A549 (cell line): ENCODE measurements at regions not wholly inside any gene's neighbourhood (a gene's known extent, or its start where the extent isn't known, plus 50 kb on each side); places are given as distances from the start of the nearest gene placed in this dataset.

Source experiments
- CEBPB ChIP-seq, 2 experiments: fragments of >200 bp in 1 of 2; sonication (Bioruptor Twin) in 1 of 2; formaldehyde crosslinking in 1 of 2; IDR thresholded peaks; 2 replicates each; pipeline ENCODE4 v1.6.1; 2012 to 2016
- TF ChIP-seq, protein P1 (sequence below): fragments of >200 bp; sonication (Bioruptor Twin); formaldehyde crosslinking; IDR thresholded peaks from 3 replicates; pipeline ENCODE4 v1.5.1; 2016

DNA sequence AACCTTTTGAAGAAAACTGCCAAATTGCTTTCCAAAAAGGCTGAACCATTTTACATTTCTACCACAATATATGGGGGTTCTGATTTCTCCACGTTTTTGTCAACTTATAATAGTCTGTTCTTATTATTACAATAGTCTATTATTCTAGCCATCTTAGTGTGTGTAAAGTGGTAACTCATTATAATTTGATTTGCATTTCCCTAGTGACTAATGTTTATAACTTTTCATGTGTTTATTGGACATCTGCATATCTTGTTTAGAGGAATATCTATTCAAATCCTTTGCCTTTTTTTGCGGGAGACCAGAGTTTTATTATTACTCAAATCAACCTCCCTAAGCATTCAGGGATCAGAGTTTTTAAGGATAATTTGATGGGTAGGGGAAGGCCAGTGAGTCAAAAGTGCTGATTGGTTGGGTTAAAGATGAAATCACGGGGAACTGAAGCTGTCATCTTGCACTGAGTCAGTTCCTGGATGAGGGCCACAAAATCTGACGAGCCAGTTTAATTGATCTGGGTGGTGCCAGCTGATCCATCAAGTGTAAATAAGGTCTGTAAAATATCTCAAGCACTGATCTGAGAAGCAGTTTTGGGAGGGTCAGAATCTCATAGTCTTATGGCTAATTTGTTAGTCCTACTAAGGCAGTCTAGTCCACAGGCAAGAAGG lies 303.4 kb upstream of the NCKAP5 start:
- TF ChIP-seq, protein P1, sequence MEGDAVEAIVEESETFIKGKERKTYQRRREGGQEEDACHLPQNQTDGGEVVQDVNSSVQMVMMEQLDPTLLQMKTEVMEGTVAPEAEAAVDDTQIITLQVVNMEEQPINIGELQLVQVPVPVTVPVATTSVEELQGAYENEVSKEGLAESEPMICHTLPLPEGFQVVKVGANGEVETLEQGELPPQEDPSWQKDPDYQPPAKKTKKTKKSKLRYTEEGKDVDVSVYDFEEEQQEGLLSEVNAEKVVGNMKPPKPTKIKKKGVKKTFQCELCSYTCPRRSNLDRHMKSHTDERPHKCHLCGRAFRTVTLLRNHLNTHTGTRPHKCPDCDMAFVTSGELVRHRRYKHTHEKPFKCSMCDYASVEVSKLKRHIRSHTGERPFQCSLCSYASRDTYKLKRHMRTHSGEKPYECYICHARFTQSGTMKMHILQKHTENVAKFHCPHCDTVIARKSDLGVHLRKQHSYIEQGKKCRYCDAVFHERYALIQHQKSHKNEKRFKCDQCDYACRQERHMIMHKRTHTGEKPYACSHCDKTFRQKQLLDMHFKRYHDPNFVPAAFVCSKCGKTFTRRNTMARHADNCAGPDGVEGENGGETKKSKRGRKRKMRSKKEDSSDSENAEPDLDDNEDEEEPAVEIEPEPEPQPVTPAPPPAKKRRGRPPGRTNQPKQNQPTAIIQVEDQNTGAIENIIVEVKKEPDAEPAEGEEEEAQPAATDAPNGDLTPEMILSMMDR, result no peak
- no peak for TF ChIP-seq CEBPB (IDR thresholded peaks at IDR 0.05)
